Cerebellar cortex (tissue), 1 donor: ENCODE measurements at regions not wholly inside any gene's neighbourhood (a gene's known extent, or its start where the extent isn't known, plus 50 kb on each side); places are given as distances from the start of the nearest gene placed in this dataset.

Experiments used
- DNase-seq: peaks from one replicate; pipeline ENCODE4 v3.0.0-alpha.2; 2015; ENCODE audit warnings: low spot score

GRCh38 chr5:2441495-2442180, 309.8 kb downstream of the IRX2 start:
- no peak for DNase-seq

DNA sequence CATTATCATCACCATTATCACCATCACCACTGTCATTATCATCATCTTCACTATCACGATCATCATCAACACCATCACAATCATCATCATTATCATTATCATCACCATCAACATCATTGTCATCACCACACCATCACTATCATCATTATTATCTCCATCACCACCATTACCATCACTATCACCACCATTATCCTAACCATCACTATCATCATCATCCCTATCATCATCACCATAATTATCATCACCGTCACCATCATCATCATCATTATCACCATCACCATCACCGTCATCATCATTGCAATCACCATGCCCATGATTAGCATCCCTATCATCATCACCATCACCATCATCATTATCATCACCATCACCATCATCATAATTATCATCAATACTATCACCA, 311.9 kb downstream of the IRX2 start:
- no peak for DNase-seq

DNA sequence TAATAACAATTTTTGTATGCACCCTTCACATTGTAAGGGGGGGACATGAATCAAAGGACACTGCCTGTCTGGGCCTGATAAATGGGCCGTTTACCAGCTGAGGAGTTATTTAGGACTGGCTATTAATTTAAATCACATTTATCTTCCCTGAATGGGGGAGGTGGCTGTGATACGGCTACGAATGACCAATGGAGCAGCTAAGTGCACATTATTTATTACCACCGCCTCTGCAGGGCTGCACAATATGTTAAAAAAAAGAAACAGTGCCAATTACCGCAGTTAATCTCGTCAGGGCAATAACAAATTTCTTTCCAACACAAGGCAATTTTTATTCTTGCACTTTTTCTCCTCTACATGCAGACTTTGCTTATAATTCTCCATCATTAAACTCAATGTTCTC, 318.4 kb downstream of the IRX2 start:
- no peak for DNase-seq

DNA sequence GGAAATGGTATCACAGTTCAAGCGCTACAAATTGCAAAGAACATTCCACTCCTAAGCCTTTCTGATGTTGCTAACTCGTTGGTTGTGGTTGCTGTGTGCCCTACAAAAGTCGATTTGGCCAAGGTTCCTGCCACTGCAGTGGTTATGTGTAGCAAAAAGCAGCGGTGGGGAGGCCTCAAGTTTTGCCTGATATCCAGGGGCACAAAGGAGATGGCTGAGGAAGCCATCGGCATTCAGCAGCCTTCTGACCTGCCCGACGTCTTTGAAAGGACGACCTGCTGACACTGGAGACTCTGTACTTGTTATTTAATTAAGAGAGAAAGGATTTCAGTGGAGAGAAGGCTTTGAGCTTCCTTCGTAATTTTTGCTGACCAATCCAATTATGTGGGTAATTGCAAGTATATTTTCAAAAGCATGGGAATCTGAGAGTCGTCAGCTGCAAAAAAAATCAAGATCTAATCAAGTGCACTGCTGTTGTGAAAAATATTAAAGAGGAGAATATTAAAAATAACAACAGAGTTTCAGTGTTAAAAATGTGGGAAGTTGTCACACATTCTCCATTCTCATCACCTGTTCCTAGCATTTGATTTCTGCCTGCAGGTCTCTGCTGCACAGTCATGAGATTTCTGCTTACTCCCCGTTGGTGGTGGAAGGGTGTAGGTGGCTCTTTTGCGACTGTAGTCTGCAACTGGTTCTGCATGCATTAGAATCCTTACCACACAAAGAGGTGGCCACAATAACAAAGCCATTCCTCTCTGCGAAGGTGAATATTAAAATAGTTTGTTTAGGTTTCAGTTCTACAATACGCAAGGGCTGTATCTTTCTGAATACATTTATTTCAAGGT, 319.2 kb downstream of the IRX2 start:
- DNase-seq, result no peak

GRCh38 chr5:2430606-2431005, 320.9 kb downstream of the IRX2 start:
- DNase-seq, result no peak

- no peak for DNase-seq
These were observed 323.5 kb downstream of the IRX2 start for GRCh38 chr5:2427983-2428382.

DNA sequence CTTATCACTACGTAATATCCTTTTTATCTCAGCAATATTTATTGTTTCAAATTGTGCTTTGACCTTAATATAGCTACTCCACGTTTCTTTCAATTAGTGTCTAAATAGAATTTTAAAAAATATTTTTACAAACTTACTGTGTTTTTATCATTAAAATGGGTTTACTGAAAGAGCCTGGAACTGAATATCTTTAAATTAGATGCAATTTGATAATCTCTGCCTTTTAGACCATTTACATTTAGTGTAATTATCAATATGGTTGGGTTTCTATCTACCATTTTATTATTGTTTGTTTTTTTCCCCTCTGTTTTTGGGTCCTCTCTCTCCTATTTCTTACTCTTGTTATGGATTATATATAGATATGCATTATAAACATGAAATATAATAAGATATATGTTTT, 327.8 kb downstream of the IRX2 start:
- no peak for DNase-seq

GRCh38 chr5:2417301-2417700, 334.2 kb downstream of the IRX2 start:
- no peak for DNase-seq

DNA sequence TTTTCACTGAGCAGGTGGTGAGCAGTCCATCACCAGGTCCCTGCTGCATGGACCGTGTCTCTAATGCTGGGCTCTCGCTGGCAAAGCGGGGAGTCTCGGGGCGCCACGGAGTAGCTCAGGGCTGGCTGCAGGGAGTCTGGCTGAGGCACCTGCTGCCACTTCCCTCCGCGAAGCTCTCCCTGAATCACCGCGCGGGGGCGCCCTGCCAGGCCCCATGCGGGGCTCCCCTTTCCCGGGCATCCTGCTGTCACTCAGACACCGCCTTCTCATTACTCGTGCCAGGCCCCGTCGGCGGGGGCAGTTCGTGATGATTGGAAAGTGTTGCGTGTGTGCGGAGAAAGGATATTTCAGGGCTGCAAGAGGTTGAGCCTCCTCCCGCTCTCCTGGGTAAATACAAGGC, 335.8 kb downstream of the IRX2 start:
- no peak for DNase-seq

- DNase-seq, result no peak
These were observed 341.0 kb downstream of the IRX2 start for GRCh38 chr5:2410451-2410850.

- DNase-seq, result no peak
These were observed 348.2 kb downstream of the IRX2 start for GRCh38 chr5:2403296-2403695.

DNA sequence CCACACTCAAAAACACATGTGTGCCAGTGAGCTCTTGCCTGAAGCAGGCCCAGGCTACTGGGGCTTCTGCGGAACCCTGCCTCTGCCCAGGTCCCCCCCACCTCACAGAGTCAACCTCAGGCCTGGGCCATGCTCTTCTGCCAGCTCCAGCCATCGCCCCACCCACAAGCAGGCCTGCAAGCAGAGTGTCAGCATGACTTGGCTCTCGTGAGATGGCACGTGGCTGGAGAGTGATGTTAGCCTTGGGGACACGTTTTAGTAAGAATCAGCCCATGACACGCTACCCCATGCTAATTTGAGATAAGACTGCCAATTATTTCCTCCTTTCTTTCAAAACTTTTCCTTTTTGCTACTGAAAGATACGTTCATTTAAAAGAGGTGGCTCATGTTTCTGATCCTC, 351.7 kb downstream of the IRX2 start:
- DNase-seq, result no peak

DNA sequence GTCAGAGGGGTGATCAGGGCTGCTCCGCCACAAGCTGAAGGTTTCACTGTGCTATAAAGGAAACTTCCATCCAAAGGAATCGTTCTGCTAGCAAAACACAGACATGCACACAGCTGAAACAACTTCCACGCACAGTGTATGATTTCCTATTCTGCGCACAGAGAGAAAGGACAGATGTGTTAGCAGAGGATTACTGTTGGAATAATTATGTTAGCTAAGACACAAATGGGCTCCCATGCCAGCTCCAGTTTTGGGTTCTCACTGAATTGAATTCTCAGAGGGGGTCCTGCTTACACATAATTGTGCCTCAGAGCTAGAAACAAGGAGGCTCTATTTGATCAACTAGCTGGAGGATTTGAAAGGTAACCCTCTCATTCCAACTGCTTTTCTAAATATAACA, 352.4 kb downstream of the IRX2 start:
- no peak for DNase-seq

DNA sequence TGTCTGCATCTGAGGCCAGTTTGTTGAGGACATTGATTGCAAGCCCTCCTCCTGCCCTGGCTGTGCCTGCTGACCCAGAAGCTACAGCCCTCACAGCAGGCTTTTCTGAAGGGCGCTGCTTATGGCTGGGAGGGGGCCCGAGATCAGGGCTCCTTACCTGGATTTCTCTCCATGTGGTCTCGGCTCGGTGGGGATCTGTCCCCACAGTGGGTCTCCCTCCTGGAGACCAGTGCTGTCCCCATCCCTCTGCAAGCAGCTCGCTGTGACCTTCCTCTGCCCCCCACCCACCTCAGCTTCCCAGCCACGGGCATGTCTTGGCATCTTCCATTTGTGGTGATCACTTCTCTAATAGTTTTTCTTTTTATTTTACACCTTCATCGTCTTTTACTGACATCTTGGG, 357.9 kb downstream of the IRX2 start:
- no peak for DNase-seq

DNA sequence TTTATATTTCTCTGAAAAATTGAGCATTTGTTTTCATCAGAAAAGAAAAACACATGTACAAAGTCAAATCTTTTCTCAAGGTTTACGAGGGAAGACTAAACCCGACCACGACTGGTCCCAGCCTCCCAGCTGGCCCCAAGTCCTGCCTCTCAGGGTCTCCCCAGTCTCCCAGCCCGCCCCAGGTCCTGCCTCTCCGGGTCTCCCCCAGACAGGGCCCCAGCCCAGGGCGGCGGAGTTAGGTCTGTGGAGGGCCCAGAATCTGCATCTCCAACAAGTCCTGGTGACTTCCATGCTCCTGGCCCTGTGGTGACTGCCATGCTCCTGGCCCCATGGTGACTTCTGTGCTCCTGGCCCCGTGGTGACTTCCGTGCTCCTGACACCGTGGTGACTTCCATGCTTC, 359.9 kb downstream of the IRX2 start:
- no peak for DNase-seq

DNA sequence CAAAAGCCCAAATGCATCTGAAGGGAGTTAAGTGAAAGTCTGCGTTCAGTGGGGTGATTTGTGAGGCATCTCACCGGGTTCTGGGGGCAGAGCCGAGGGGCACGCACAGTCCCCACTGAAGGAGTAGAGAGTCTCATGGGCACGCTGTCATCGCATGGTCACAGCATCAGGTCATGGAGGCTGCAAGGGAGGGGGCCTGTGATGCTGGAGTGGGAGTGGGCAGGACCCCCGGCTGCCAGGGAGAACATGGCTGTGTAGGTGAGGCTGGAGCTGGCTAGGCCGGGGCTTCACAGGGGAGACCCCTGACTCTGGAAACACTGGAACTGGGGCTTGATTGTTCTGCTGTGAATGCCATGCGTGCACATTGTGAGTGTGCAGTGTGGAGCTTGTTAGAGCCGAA, 360.5 kb downstream of the IRX2 start:
- DNase-seq, result no peak

- no peak for DNase-seq
These were observed 362.9 kb downstream of the IRX2 start for GRCh38 chr5:2388571-2388970.

- no peak for DNase-seq
These were observed 363.7 kb downstream of the IRX2 start for GRCh38 chr5:2387634-2388325.

DNA sequence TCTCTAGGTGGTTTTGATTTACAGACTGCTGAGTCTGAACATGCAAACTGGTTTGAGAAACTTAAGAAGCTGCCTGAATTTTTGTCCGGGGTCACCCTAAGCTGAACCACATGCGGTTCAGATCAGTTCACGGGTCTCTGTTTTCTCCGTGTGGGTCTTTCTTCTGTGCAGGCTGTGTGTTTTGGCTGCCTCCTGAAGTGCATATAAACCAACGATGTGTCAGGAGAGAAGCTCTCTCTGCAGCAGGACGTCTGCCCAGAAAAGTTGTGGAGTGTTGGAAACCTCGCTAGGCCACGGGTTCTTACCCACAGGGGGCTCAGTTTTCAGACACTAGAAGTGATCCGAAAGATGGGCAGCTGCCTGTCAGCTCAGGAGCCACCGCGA, 364.2 kb downstream of the IRX2 start:
- no peak for DNase-seq

DNA sequence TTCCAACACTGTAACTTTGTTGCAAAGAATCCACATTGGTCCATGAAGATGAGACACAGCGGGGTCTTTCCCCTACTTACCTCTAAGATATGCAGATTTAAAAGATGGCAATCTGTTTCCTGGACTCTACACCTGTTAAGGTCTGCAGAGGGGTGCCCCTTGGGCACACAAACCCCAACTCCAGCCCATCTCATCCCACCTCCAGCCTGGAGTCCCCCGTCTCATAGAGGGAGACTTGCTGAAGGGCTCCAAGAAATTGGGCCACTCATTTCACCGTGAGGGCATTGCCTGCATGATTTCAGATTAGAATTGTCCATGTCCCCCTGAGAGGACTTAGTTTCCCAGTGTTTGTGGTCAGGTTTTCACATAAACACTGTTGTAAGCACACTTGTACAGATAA, 365.7 kb downstream of the IRX2 start:
- DNase-seq, result no peak

GRCh38 chr5:2383698-2384065, 367.8 kb downstream of the IRX2 start:
- DNase-seq, result no peak

GRCh38 chr5:2382776-2383697, 368.4 kb downstream of the IRX2 start:
- no peak for DNase-seq
